GM12874 (cell line): ENCODE measurements at regions not wholly inside any gene's neighbourhood (a gene's known extent, or its start where the extent isn't known, plus 50 kb on each side); places are given as distances from the start of the nearest gene placed in this dataset.

ENCODE experiments used
- TF ChIP-seq, protein P1 (sequence below): IDR thresholded peaks from 2 replicates; pipeline ENCODE4 v1.5.1; 2011; ENCODE audit warnings: low read depth, mild to moderate bottlenecking, control low read depth, low read length, moderate library complexity; ENCODE audit not compliant: insufficient read depth

DNA sequence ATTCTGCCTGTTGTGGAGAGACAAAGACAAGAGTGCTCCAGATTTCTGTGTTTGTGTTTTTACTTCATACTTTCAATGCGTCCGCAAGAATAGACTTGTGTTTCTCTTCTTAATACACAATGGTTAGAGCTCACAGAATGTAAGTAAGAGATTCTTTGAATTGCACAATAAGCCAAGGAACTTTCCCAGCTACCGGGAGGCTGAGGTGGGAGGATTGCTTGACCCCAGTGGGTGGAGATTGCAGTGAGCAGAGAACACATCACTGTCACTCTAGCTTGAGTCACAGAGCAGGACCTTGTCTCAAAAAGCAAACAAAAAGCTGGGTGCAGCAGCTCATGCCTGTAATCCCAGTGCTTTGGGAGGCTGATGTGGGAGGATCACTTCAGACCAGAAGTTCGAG lies 250.7 kb upstream of the MYO3A start:
- TF ChIP-seq, protein P1, sequence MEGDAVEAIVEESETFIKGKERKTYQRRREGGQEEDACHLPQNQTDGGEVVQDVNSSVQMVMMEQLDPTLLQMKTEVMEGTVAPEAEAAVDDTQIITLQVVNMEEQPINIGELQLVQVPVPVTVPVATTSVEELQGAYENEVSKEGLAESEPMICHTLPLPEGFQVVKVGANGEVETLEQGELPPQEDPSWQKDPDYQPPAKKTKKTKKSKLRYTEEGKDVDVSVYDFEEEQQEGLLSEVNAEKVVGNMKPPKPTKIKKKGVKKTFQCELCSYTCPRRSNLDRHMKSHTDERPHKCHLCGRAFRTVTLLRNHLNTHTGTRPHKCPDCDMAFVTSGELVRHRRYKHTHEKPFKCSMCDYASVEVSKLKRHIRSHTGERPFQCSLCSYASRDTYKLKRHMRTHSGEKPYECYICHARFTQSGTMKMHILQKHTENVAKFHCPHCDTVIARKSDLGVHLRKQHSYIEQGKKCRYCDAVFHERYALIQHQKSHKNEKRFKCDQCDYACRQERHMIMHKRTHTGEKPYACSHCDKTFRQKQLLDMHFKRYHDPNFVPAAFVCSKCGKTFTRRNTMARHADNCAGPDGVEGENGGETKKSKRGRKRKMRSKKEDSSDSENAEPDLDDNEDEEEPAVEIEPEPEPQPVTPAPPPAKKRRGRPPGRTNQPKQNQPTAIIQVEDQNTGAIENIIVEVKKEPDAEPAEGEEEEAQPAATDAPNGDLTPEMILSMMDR: no peak

DNA sequence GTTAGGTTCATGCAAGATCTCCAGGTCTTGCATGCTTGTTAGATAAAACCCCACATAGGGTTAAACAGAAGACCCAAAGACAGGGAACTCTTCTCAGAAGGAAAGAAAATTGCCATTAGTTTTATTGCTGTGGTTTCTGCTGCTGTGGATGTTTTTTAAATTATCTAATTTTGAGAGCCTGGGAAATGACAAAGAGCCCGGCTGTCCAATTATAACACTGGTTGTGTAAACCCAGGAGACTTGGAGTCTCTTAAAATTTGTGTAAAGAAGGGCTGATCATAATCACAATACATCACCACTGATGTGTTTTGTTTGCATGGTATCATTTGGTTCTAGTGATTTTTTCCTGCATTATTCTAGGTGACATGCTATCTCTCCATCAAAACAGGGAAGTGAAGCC lies 246.5 kb upstream of the MYO3A start:
- TF ChIP-seq, protein P1: no peak

DNA sequence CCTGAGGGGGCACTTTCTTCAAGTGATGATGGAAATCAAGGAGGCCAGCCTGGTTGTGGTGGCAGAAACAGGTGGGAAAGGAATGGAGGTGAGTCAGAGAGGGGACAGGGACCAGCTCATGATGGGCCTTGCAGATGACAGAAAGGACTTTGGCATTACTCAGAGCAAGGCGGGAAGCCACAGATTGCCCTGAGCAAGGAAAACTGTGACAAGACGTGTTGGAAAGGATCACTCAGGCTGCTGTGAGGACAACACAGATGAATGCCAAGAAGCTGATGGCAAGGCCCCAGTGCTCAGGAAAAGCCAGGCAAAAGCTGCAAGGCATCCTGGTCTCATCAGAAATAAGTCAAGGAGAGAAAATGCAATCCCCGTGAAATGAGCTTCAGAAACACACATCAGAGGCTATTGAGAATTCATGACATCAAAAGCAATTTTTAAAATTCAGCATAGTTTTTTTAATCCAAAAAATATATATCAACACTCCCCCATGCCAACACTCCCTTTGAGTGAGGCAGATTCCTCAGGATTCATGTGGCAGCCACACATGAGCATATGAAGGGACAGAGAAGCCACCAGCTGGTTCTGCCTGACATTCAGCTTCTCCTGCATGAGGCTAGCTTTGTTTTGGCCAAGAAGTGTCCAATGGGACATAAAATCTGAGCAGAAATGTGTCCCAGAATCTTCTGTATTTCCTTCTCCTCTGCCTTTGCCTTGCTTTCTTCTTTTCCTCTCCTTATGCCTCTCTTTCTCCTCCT lies 244.5 kb upstream of the MYO3A start:
- TF ChIP-seq, protein P1: no peak

DNA sequence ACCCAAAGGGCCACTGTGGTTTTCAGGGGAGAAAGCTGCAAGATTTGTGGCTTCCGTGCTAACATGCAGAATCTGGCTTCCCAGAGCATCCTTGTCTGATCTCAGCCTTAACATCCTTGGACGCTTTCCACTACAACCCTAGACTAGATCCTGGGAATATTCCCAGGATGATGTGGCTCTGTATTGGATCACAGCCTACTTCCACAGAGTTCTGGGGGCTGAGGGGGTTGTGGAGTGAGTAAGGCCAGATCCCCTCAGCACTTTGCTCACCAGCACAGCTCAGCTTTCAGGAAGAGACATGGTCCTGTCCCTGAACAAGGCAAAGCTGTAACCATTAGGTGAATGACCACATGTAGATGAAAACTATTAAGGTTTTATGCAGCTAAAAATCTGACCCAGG lies 241.3 kb upstream of the MYO3A start:
- TF ChIP-seq, protein P1: no peak

DNA sequence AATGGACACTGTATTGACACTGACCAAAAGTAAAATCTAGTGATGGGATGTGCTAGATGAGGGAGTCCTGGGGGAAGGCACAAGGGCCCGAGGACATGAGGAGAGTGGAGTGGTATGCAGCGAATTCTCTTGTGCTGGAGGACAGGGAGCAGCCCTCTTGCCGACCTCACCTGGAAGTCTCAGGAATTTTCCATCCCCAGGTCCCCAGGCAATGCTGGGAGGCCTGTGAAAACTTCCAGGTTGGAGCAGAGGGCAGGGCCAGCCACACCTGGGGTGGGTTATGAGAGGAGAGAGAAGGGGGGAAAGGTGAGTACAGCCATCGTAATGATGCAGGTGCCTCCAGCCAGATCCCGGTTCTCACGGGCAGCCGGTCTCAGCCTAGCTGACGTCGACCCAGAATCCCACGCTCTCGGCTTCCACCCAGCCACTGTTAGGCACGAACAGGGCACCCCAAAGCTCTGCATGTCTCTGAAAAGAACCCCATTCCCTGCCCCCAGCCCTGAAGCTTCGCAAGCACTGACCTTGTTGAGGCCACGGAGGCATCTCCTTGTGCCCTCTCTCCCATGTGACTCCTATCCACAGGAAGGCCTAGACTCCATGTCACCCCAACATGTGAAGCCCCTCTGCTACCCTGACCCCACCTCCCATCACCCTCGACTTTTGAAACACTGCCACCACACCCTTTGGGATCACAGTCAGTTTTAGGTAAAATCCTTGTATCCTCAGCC lies 239.7 kb upstream of the MYO3A start:
- TF ChIP-seq, protein P1: no peak

DNA sequence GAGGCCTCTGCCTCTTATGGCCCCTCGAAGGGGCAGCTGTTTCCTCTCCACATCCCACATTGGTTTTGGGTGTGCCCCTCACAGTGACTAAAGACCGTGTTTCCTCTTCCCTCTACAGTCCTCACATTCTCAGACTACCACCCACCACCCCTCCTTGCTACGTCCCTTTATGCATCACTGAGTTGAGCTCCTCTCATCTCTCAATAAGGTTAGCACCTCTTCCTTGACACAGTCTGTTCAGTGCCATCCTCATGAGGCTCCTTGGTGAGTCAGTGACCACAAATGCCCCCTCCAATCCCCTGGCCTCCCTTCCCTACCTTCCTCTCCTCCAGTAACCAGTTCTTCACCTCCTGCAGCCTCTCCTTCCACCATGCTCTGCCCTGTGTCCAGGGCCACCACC lies 239.1 kb upstream of the MYO3A start:
- TF ChIP-seq, protein P1: no peak

DNA sequence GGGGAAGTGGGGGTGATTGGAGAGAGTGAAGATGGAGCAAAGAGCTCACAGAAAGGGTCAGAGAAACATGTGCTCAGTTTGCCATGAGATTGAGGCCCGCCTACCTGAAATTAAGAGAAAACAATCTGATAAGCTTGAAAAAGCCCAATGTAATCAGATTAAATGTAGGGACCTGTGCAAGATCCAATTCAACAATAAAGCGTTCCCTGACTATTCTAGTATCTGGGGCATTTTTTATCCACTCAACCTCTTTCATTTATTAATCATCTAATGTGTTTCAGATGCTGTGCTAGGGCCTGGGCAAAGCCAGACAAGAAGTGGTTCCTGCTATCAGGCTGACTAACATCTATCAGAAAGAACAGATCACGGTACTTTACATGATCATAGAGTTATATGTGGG lies 238.4 kb upstream of the MYO3A start:
- TF ChIP-seq, protein P1: no peak
